ENCODE measurements at regions not wholly inside any gene's neighbourhood (a gene's known extent, or its start where the extent isn't known, plus 50 kb on each side); places are given as distances from the start of the nearest gene placed in this dataset.

DNA sequence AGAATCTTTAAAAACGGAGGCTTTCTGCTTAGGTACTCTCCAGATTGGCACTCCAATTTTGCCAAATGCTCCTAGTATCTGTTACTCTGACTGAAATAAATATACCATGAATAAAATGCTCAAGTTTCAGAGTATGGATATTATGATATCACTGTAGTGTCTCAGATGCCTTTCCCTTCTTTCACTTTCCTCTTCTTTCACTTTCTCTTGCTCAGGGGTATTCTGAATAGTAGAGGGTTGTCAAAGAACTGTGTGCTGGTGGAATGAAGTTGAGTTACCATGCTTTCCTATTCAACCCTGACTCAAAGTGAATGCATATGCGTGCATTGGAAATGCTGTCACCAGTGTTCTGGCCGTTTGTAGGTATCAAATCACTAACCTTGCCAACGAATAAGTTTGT is 1015.2 kb upstream of the FANCL start (continued):
- TF ChIP-seq CHD7 (IDR thresholded peaks at IDR 0.05; ENCODE audit: insufficient replicate concordance, low read length), result no peak
